ENCODE measurements at regions not wholly inside any gene's neighbourhood (a gene's known extent, or its start where the extent isn't known, plus 50 kb on each side); places are given as distances from the start of the nearest gene placed in this dataset.

- no peaks in the 10 kb centered on the region for H4K20me1 ChIP-seq (replicated peaks in 1 of 2; ENCODE audit: control insufficient read depth in 1 of 2, insufficient read depth in 2 of 2, low read length in 2 of 2)
- DNase-seq (ENCODE audit: low read depth in 1 of 2, low spot score in 2 of 2) (no peak), FAIRE-seq (no peak)
- H3K79me2 ChIP-seq (ENCODE audit: control insufficient read depth in 1 of 2, insufficient read depth in 2 of 2, low read length in 2 of 2) = no peaks in the 10 kb centered on the region
- H3K4ac ChIP-seq (replicated peaks; ENCODE audit: insufficient read length, low read depth, low read length) = no peak overlapping the region
- no peaks in the 10 kb centered on the region for H3K4me1 ChIP-seq (replicated peaks in 1 of 4; ENCODE audit: control insufficient read depth in 3 of 4, insufficient read depth in 4 of 4, low read length in 3 of 4)
- no peak overlapping the region for H2AFZ ChIP-seq (ENCODE audit: low read length)
- peaks cover 0 to 3% of the 10 kb centered on the region in 2 experiments; a peak in 1 of 4 replicates for H3K9me3 ChIP-seq (ENCODE audit: insufficient read depth in 2 of 2, low read depth in 1 of 2, low read length in 1 of 2)
- H3K9ac ChIP-seq (replicated peaks in 1 of 4; ENCODE audit: extremely low read depth in 1 of 4, low read depth in 3 of 4, low read length in 3 of 4) = no peak overlapping the region
- H3K23me2 ChIP-seq (ENCODE audit: low read depth, low read length) = no peaks in the 10 kb centered on the region
- no peaks in the 10 kb centered on the region for H3K36me3 ChIP-seq (ENCODE audit: control insufficient read depth in 2 of 4, insufficient read depth in 4 of 4, low read length in 3 of 4)
- no peak overlapping the region for H3K4me2 ChIP-seq (ENCODE audit: insufficient read depth in 1 of 2, low read depth in 2 of 2, low read length in 2 of 2)
- H3K14ac ChIP-seq (ENCODE audit: insufficient read length) = no peak overlapping the region
- no peak overlapping the region for H4K91ac ChIP-seq (replicated peaks; ENCODE audit: insufficient read length, low read length)
- ChIA-PET CTCF (ENCODE audit: partially characterized antibody) (no interaction called here), POLR2A (ENCODE audit: partially characterized antibody) (no interaction called here)
- no peak overlapping the region for H3K4me3 ChIP-seq (ENCODE audit: extremely low read depth in 1 of 4, insufficient read depth in 2 of 4, low read depth in 3 of 4, low read length in 4 of 4)
- no peak overlapping the region for H3K23ac ChIP-seq (ENCODE audit: insufficient read length)
- no peak overlapping the region for H3K56ac ChIP-seq (replicated peaks; ENCODE audit: insufficient read length, low read depth, low read length)
- no peak overlapping the region for H3K18ac ChIP-seq (ENCODE audit: extremely low read depth, low read length)
- no peak overlapping the region for H2BK15ac ChIP-seq (ENCODE audit: low read length)
- H3K27me3 ChIP-seq (replicated peaks in 1 of 4; ENCODE audit: control insufficient read depth in 3 of 4, extremely low read depth in 1 of 4, insufficient read depth in 3 of 4, low read length in 3 of 4) = peaks cover 0 to 1% (median 0%) of the 10 kb centered on the region in 4 experiments; a peak in 1 of 7 replicates
- no peak overlapping the region for H2BK120ac ChIP-seq (replicated peaks; ENCODE audit: low read depth, low read length)
- H4K5ac ChIP-seq (ENCODE audit: insufficient read length, low read depth, low read length) = no peak overlapping the region
- WGBS, 2 experiments (ENCODE audit: extremely low coverage in 1 of 2, insufficient coverage in 1 of 2, insufficient read length in 1 of 2, insufficient replicate concordance in 2 of 2, low coverage in 1 of 2, low lambda C conversion rate in 2 of 2, missing lambda C conversion rate in 1 of 2) = 91% methylated on average over 6 of the region's 6 CpGs; no CpG with 5 or more reads in 1 of the 2 experiments
- H2BK5ac ChIP-seq (ENCODE audit: low read depth, low read length) = no peak overlapping the region
- H2BK12ac ChIP-seq (ENCODE audit: low read depth, low read length) = no peak overlapping the region
- H3K27ac ChIP-seq (ENCODE audit: low read depth, low read length) = no peak overlapping the region
- H2AK5ac ChIP-seq (ENCODE audit: low read depth, low read length) = no peak overlapping the region
- no peak overlapping the region for H2BK20ac ChIP-seq (ENCODE audit: low read length)
- H3K79me1 ChIP-seq (ENCODE audit: low read depth, low read length) = no peaks in the 10 kb centered on the region
- no peak overlapping the region for H4K8ac ChIP-seq (ENCODE audit: extremely low read depth, insufficient read depth, low read length)
- TF ChIP-seq BRCA1 (IDR thresholded peaks at IDR 0.05; ENCODE audit: low read depth, low read length) (no peak), YY1 (IDR thresholded peaks at IDR 0.05; ENCODE audit: low read depth, low read length) (no peak), MAX (IDR thresholded peaks at IDR 0.05) (no peak), EZH2 (IDR thresholded peaks at IDR 0.05; ENCODE audit: low read depth, low read length, severe bottlenecking) (no peak), JUND (IDR thresholded peaks at IDR 0.05; ENCODE audit: low read length) (no peak), POU5F1 (IDR thresholded peaks at IDR 0.05; ENCODE audit: low read depth, low read length) (no peak), KDM5A (IDR thresholded peaks at IDR 0.05; ENCODE audit: low read length) (no peak), TBP (IDR thresholded peaks at IDR 0.05; ENCODE audit: low read depth, low read length) (no peak), CHD1 (IDR thresholded peaks at IDR 0.05; ENCODE audit: low read depth, low read length) (no peak), GTF2F1 (IDR thresholded peaks at IDR 0.05; ENCODE audit: borderline replicate concordance, low read depth, low read length) (no peak), MAFK (IDR thresholded peaks at IDR 0.05; ENCODE audit: low read depth, low read length) (no peak), PHF8 (conservative IDR thresholded peaks at IDR 0.05; ENCODE audit: low read depth, low read length) (no peak), BACH1 (IDR thresholded peaks at IDR 0.05; ENCODE audit: low read length) (no peak), POLR2A (IDR thresholded peaks at IDR 0.05; ENCODE audit: control extremely low read depth in 1 of 2, low read depth in 2 of 2, low read length in 2 of 2) (no peak), SUZ12 (IDR thresholded peaks at IDR 0.05; ENCODE audit: low read length) (no peak), CBX8 (IDR thresholded peaks at IDR 0.05; ENCODE audit: borderline replicate concordance, low read depth, low read length) (no peak), CTBP2 (IDR thresholded peaks at IDR 0.05; ENCODE audit: borderline replicate concordance, insufficient read depth, insufficient read length, low read length) (no peak)
These were observed 764.5 kb downstream of the TRIB2 start for GRCh38 chr2:13481201-13481600.

Data from H1 (cell line).